HG03469 (cell line): ENCODE measurements at regions not wholly inside any gene's neighbourhood (a gene's known extent, or its start where the extent isn't known, plus 50 kb on each side); places are given as distances from the start of the nearest gene placed in this dataset.
"Not testable (repeated sequence)": the region's sequence is repeated elsewhere in the genome, so short reads cannot be mapped to it uniquely, and the experiment has no call there.

Experiments
- ATAC-seq: cut with Tn5 transposase; IDR thresholded peaks from one replicate; pipeline ENCODE4 v1.9.1; 2021; ENCODE audit warnings: mild to moderate bottlenecking, moderate library complexity, moderate number of reproducible peaks; ENCODE audit not compliant: unreplicated experiment

- no peak for ATAC-seq
Observed at GRCh38 chr6:86128130-86128814, 485.6 kb upstream of the SYNCRIP start.

GRCh38 chr6:86122086-86122485 is 479.4 kb upstream of the SYNCRIP start:
- no peak for ATAC-seq

- no peak for ATAC-seq
Observed at GRCh38 chr6:86118271-86118670, 475.6 kb upstream of the SYNCRIP start.

- ATAC-seq: no peak
Observed at GRCh38 chr6:86107985-86108384, 465.3 kb upstream of the SYNCRIP start.

GRCh38 chr6:86087954-86088353 is 445.3 kb upstream of the SYNCRIP start:
- ATAC-seq: no peak

- no peak for ATAC-seq
Observed at GRCh38 chr6:86079938-86080337, 437.3 kb upstream of the SYNCRIP start.

- no peak for ATAC-seq
Observed at GRCh38 chr6:86070151-86070550, 427.5 kb upstream of the SYNCRIP start.

- ATAC-seq: not testable (repeated sequence)
Observed at GRCh38 chr6:86065002-86065401, 422.3 kb upstream of the SYNCRIP start.

GRCh38 chr6:86057293-86057980 is 414.8 kb upstream of the SYNCRIP start:
- not testable (repeated sequence) for ATAC-seq

- ATAC-seq: no peak
Observed at GRCh38 chr6:86045038-86045437, 402.4 kb upstream of the SYNCRIP start.

GRCh38 chr6:86042214-86042613 is 399.5 kb upstream of the SYNCRIP start:
- no peak for ATAC-seq

GRCh38 chr6:86031713-86032112 is 389.0 kb upstream of the SYNCRIP start:
- ATAC-seq: no peak

- ATAC-seq: no peak
Observed at GRCh38 chr6:86030875-86031274, 388.2 kb upstream of the SYNCRIP start.

GRCh38 chr6:86028776-86029175 is 386.1 kb upstream of the SYNCRIP start:
- no peak for ATAC-seq

GRCh38 chr6:86026890-86027289 is 384.2 kb upstream of the SYNCRIP start:
- ATAC-seq: not testable (repeated sequence)

GRCh38 chr6:86017236-86017635 is 374.6 kb upstream of the SYNCRIP start:
- peak; percentile 61 for ATAC-seq

GRCh38 chr6:86016567-86016966 is 373.9 kb upstream of the SYNCRIP start:
- ATAC-seq: no peak

GRCh38 chr6:86016077-86016476 is 373.4 kb upstream of the SYNCRIP start:
- no peak for ATAC-seq

- ATAC-seq: not testable (repeated sequence)
Observed at GRCh38 chr6:86012991-86013390, 370.3 kb upstream of the SYNCRIP start.

GRCh38 chr6:86010915-86011786 is 368.5 kb upstream of the SYNCRIP start:
- ATAC-seq: no peak

- ATAC-seq: peak; percentile 83
Observed at GRCh38 chr6:85997206-85997605, 354.5 kb upstream of the SYNCRIP start.

GRCh38 chr6:85996034-85996375 is 353.3 kb upstream of the SYNCRIP start:
- ATAC-seq: no peak
